GOT3 (cell line): ENCODE measurements at regions not wholly inside any gene's neighbourhood (a gene's known extent, or its start where the extent isn't known, plus 50 kb on each side); places are given as distances from the start of the nearest gene placed in this dataset.

Experiments
- DNase-seq: peaks from one replicate; lab custom pipeline; 2025; ENCODE audit warnings: mixed read lengths; lab: John Stamatoyannopoulos, UW

DNA sequence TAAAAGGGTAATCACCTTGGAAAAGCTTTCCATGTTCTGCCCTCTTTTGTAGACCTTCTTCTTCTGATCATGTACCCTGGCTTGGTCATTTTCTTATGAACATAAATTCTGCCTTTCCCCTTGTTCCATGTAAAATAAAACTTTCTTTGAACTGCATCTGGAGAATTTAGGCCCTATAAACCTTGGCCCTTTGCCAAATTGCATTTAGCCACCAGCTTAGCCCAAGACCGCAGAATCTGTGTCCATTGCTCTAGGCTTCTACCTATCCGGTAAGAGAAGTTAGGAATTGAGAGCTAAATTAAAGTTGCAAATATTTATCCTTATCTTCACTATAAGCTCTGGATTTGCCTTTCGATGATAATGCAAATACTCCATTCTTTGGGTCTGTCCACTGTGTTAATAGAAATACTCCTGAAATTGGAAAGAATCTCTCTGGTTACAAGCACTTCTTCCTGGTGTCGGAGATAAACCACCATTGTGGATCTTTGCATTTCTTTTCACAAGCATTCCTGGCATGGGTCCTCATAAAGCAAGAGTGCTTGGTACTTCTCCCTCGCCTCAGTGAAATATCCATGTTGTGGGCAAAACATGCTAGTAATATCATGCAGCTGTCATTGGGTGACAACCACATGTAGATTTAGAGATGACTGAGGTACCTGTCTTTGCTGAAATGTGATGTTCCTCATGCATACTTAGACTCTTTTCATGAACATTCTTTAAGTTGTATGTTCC, 698.0 kb upstream of the WWC1 start:
- no peak for DNase-seq

DNA sequence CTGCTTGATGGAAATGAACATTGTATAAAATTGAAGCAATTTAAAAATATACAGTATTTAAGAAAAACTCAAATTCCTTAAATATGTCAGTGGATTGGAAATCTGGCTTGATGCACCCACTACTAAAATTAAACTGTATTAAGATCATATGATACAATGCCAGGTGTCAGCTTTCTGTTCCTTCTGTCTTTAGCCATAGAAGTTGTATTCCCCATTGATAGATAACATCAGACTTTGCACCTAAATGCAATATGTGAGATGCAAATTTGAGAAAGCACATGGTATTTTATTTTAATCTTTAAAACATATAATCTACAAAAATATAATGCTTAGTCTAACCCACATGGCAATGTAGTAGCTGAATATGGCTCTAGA, 697.4 kb upstream of the WWC1 start:
- DNase-seq = no peak

DNA sequence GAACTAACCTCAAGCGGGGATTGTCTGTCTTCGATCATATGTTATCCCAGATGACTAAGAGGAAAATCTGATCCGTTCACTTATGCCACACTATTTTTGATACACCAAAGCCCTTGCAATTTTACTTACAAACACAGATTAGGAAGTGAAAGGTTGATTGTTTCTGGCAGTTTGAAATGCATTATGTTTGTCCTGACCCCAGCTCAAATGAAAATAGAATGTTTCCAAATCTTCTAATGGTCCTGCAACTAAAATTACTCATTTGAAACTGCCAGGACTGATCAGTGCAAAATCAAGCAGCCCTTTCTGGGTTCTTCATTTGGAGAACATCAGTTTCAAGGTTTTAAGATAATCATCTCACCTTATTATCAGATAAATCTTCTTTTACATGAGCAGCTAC, 696.7 kb upstream of the WWC1 start:
- DNase-seq = no peak

DNA sequence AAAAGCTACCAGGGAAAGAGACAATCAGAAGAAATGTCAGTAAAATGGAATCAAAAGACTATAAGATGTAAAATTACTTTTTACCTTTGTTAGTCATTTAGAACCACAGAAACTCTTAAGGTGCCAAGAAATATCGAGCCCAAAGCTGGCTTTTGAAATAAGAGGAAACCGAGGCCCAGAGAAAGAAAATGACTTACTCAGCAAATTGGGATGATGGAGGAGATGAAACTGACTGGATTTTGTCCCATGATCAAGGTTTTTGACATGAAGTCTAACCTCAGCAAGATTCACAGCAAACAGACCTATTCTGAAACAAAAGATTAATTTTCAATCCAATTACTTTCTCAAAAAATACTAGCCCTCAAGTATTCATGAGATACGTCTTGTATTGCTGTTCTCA, 696.2 kb upstream of the WWC1 start:
- DNase-seq = no peak

DNA sequence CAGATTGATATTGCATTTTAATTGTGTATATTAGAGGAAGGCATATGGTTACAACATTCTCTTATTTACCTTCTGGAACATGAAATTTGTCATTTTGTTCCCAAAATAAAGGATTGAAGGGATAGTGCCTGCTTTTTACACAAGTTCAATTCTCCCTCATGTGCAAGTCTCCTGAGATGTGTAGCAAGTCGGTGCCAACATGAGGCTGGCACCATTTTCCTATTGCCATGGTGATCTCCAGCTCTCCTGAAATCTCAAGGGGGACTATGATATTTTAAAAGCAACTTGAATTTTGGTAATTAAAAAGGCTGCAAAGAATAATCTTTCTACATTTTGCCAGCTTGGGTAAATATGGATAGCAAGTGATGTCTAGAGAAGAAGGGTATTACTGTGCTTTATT, 693.3 kb upstream of the WWC1 start:
- DNase-seq = no peak

DNA sequence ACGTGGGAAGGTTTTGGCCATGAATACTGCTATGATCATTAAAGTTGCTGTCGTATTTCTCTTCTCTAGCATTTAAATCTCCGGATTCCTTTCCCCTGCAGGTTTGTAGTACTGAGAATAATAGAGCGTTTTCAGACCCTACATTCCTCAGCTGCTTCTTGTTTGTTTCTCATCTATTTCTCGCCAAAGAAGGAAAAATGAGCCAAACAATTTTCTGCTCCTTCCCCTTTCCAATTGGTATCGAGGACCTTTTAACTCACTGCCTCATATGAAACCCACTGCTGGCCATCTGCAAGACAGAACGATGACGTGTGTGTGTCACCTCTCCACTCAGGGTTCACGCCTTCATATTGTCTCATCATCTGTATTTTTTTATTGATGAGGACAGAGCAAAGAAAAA, 689.4 kb upstream of the WWC1 start:
- DNase-seq = no peak

DNA sequence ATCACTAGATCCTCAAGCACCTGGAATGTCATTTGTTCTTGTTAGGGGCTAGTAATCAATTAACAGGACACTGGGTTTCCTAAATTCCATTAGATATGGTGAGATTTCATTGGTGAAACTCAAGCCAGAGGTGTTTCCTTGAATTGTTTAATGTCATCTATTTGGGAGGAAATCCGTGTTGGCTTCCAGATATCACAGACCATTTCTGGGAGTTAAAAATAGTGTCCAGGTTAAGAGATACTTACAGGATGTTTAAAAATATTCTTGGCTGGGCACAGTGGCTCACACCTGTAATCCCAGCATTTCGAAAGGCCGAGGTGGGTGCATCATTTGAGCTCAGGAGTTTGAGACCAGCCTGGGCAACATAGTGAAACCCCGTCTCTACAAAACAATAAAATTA, 688.3 kb upstream of the WWC1 start:
- no peak for DNase-seq

DNA sequence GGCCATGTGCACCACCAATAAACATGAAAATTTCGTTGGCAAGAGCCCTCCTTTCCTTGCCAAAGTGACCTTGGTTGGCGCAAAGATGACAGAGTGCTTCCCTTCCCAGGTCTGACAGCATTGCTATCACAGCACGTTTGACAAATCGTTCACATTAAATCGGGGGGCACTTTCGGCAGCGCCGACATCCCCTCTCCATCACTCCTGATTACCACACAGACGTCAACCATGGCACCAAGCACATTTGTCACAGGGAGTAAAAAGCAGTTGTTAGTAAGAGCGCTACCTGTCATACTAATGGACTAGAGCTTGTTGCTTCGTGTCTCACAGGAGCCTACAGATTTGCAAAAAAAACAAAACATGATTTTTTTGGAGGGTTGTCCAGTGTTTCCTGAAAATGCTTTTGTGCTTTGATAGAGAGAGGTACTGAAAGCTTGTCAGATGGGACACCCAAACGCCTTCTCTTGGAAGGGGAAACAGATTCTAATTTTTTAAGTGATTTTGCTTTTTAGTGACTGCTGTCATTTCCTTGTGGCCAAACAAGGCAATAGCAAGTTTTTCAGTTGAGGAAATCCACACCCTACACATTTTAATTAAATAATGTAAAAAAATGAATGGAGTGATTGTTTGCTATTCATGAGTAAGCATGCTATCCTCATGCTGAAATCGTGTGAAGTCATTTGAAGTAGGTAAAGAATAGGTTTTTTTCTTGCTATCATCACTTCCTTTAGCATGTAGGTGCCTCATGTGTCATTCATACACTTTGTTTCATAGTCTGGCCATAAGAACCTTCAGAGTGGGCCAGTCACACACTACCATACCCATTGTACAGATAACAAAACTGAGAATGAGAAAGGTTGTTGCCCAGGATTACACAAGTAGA, 682.8 kb upstream of the WWC1 start:
- no peak for DNase-seq

DNA sequence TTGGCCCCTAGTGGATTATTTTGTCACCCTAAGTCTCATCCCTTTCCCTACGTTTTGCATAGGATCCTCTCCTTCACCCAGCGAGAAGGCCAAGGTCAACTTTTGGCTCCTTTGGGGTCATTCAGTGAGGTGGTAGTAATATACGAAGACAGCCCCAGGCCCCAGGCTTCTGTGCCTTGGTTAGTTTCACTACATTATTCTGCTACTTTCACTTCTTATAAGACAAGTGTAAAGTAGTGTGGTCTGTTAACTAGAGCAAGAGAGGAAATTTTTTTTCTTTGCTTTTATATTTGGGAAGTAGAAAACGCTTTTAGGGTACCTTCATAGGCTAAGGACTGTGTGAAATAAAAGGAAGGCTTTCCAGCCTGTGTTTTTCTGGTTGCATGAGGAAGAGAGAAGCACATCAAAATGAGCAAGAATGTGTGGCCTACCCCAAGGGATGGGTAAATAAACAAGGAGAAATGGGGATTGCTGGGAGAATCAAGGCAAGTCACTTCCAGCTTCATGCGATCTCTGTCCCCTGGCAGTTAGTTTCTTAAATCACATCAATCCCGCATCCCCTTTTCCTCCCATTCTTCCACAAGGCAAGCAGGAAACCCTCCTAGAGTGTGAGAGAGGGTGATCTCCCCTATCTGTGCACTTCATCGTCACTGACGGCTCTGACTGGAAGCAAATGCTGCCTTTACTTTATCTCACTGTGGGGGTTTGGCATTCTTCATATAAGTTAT, 677.0 kb upstream of the WWC1 start:
- no peak for DNase-seq

DNA sequence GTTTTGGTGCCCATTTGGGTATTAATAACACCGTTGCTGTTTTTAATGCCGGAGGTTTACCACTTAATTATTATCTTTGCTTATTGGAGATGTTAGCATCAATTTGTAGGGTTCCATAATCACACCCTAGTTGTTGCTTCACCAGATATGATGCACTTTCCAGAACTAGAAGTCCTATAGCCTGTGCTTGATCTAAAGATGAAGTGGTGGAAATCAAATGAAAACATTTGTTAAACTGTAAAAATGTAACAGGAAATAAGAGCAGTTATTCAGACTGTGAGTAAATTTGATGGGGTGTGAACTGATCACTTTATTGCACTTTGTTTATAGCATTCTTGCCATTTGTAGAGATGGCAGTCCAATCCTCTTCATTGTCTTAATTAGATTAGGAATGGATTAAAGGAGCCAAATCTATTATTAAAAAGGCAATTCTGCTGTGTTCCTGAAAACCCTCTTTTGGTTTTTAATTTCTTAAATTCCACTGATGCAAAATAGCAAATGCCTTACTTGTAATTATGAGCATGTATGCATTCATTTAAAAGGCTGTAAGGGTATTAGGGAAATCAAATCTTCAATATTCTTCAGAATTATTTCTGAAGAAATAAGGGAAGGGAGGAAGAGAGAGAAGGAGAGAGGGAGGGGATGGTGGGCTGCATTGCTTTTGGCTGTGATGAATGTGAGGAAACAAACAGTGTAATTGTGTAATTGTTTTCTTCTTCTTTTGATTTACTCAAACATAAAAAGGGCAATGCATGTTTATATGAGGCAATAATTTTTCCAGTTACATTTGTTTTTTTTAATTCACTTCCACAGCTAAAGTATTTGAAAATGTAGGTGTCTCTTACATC, 675.2 kb upstream of the WWC1 start:
- DNase-seq = no peak

DNA sequence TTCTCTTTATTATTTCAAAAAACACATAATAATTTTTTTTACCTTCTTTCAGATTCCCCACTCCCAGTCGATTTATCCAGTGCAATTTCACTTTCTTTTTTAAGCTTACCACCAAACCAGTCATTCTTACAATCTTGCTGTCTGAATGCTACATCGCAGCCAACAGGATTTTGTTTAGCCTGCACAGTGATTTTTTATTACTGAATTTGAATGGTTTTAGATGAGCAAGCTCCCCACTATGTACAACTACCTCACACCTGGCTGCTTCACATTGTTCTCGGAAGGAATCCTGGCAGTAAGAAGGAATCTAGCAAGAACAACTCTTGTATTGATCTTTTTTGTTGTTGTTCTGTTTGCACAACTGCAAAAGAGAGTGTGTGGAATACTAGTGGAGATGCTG, 668.1 kb upstream of the WWC1 start:
- no peak for DNase-seq

DNA sequence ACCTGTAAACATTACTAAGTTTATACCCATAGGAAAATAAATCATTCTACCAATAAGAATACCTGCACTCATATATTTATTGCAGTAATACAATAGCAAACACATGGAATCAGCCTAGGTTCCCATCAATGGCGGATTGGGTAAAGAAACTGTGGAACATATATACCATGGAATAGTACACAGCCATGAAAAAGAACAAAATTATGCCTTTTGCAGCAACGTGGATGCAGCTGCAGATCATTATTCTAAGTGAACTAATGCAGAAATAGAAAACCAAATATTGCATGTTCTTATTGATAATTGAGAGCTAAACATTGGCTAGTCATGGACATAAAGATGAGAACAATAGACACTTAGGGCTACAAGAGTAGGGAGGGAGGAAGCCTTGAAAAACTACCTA, 667.4 kb upstream of the WWC1 start:
- no peak for DNase-seq

DNA sequence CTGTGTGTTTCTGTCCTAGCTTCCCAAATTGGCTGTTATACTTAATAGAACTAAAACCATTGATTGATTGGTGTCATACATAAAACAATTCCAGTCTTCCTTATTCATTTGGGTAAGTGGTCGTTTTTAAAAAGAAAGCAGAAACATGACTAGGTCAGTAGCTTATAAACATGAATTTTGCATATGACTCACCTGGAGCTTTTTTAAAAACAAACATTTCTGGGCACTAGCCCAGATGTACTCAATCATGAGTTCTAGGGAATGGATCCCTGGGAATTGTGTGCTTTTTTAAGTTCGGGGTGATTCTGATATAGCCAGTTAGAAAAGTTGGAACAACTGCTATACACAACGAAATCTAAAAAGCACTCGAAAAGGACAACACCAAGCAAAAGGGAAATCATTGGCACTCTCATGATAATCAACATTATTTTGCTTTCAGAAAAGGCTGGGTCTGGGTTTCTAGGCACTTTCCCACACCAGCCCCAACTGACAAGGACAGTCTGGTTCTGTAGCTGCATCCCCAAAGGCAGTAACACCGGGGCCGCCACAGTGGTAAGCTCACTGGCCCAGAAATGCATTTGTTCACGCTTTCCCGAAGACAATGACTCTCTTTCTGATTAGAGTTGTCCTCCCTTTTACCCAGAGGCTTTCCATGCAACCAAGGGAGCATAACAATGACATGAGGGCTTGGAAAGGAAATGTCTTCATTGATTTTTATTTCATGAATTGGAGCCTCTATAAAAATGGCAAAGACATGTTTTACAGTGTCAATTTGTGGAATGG, 664.9 kb upstream of the WWC1 start:
- no peak for DNase-seq

DNA sequence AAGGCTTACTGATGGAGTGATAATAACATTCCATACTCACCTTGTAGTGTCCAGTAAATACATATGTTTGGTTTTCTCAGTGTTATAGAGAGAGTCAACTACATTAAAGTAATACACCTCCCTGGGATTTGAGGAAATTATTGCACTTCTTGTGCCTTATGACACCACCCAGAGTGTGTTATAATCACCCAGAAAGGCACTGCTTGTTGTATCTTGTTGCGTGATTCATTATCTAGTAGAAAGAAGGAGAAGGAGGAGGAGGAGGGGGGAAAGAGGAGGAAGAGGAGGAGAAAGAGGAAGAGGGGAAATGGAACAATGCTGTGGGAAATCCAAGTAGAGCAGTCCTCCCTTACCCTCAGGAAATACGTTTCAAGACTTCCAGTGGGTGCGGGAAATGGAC, 661.8 kb upstream of the WWC1 start:
- no peak for DNase-seq

DNA sequence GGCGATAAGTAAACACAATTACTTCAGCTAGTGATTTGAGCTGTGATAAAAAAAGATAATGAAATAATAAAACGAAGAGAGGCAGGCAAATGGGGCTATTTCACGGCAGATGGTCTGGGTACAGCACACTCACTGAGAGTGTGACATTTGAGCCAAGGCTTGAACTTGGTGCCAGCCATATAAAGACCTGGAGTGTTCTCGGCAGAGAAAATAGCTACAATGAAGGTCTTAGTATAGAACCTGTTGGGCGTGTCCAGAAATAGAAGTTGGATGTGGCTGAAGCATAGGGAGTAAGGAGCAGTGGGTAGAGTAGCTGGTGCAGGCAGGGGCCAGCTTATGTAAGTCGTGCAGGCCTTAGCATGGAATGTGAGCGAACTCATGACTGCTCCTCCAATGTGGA, 660.3 kb upstream of the WWC1 start:
- DNase-seq = no peak

DNA sequence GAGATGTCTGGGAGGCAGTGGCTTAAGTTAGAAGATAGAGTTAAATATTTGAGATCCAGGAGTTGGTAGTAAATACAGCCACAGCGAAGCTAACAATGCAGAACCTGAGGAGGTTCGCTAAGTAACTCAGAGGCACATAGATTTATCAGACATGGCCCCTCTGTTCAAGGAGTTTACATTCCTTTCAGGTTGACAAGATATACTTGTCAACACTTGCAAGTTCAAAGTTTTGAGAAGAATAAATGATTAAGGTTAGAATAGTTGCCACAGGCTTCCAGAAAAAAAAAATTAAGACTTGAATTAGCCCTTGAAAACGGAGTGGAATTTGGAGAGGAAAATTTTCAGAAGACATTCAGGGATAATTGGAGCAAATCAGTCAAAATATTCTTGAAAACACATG, 658.3 kb upstream of the WWC1 start:
- no peak for DNase-seq

DNA sequence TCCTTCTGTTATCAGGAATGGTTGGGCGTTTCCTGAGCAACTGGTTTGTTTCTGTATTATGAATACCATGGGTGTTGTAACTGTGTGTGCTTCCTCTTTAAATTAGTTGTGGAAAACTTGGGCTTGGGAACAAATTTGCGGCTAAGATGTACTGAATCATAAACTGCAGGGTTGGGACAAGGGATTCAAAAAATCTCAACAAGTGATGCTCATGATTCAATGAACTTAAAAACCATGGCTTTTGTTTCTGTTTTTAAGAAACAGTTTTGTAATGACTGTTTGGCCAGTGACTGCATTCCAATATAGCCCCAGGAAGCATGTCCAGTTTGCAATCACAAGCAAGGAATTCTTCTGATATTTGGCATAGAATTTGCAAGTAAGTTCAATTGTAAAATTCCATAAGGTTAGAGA, 657.5 kb upstream of the WWC1 start:
- DNase-seq = no peak

DNA sequence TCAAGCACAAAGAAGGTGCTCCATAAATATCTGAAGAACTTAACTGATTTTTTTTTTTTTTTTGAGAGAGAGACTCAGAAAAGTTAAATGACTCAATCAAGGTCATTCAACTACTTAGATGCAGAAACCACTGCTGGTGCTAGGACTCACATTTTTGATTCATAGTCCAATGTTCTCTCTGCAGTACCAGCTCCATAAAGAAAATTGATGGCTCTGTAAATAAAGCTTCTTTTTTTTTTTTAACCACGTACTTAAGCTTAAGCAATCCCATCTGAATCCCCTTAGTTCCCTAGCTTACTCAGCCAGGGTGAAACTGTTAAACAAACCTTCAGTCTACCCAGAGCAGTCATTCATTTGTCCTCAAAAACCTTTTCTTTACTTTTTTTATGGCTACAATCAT, 657.0 kb upstream of the WWC1 start:
- DNase-seq = no peak

DNA sequence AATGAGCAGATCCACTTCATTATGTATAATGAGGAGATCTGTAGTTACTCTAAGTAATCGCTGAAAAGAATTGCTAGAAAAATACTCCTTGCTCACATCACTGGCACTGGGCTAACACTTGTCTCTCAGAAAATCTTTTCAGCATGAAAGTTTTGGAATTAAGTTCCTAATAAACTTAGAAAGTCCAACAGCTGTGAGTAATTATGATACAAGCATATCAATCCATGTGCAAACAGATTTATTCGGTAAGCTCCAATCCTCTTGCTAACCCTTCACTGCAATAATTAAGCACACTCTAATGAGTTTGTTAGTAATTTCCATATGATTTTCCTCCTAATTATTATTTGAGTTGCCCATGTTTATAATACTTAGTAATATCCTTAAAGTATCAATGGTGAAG, 652.6 kb upstream of the WWC1 start:
- DNase-seq = no peak

DNA sequence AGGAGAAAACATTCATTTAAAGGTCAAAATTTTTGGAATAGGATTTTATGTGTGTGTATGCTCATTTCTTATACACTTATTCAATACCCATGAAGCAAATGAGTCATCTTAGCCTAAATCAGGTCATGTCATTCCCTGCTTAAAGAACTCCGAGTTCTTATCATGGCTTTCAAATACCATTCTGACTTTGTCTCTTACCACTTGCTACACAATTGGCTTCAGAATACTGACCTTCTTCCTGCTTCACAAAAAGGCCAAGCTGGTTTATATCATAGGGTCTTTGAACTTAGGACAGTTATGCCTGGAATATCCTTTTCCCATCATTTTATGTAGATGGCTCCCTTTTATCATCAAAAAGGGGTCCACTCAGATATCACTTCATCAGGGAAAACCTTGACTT, 652.2 kb upstream of the WWC1 start:
- no peak for DNase-seq

DNA sequence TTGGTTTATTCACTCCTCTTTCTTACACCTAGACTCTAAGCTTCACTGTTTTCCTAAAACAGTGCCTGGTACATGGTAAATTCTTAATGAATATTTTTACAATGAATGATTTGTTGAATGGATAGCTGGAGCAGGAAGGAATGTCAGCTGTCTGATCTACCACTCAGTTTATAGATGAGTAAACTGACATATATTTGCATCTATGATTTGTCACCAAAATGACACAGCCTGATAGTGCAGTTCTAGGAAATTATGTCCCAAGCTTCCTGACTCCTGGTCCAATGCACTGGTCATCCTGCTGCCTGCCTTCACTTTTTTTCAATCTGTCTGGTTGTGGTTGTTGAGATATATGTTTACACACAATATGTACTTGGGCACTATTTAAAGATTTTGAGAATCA, 651.7 kb upstream of the WWC1 start:
- no peak for DNase-seq
